GM10266 (cell line): ENCODE measurements at regions not wholly inside any gene's neighbourhood (a gene's known extent, or its start where the extent isn't known, plus 50 kb on each side); places are given as distances from the start of the nearest gene placed in this dataset.

ENCODE experiments used
- DNase-seq: peaks from one replicate; pipeline ENCODE4 v3.0.0; 2012; ENCODE audit errors: extremely low spot score
- CTCF ChIP-seq: IDR thresholded peaks from 2 replicates; pipeline ENCODE4 v1.5.1; 2012; ENCODE audit warnings: mild to moderate bottlenecking, low read depth; ENCODE audit not compliant: control insufficient read depth, insufficient read depth; ENCODE audit errors: missing control alignments

- TF ChIP-seq CTCF: no peak
- DNase-seq: no peak
Measured at GRCh38 chr14:22434901-22435550, 154.0 kb downstream of the DAD1 start.

- no peak for DNase-seq
- peak; percentile 6 for TF ChIP-seq CTCF
Measured at GRCh38 chr14:22434030-22434429, 155.0 kb downstream of the DAD1 start.

DNA sequence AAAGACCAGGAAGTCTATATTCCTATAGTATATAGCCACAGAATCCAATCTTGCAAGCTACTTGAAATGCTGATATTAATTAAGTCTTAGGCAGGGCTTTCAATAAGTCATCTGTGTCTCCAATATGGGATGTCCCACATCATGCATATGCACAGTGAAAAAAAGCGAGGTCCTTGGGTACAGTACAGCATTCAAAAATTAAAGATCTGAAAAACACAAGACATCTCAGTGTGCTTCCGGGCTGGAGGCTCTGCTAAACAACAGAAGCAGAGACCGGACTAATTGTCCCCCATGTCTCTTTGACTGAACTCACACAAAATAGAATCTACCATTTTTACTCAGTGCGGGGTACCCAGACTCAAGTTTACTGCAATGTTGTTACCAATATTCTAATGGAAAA lies 156.0 kb downstream of the DAD1 start:
- TF ChIP-seq CTCF: no peak
- no peak for DNase-seq

GRCh38 chr14:22432348-22432976 lies 156.6 kb downstream of the DAD1 start:
- DNase-seq: no peak
- no peak for TF ChIP-seq CTCF

- DNase-seq: no peak
- TF ChIP-seq CTCF: no peak
Measured at GRCh38 chr14:22429546-22430294, 159.3 kb downstream of the DAD1 start.

DNA sequence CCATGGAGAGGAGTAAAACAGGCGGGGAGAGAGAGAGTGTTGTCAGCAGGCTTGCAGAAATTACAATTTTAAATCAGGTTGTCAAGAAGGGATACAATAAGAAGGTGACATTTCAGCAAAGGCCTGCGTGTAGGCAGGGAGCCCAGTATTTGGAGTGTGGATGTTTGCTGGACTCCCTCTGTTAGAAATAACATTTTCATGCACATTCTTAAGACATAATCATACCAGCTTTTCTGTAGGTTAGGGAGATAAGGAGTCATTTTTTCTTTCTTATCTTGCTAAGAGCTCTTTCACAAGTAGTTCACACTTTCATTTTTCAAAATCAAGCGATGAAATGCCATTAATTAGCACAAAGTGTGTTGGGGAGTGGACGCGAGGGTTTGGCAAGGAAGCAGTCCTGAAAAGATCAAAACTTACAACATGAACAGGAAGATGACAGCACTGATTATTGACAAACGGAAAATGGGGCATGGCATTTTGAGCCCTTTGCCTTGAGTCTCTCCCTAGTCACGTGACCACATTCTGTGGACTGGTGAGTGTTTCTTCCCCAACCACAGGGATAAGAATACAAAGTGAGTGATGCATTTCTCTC lies 160.2 kb downstream of the DAD1 start:
- no peak for DNase-seq
- no peak for TF ChIP-seq CTCF
